ENCODE measurements at regions not wholly inside any gene's neighbourhood (a gene's known extent, or its start where the extent isn't known, plus 50 kb on each side); places are given as distances from the start of the nearest gene placed in this dataset.

DNA sequence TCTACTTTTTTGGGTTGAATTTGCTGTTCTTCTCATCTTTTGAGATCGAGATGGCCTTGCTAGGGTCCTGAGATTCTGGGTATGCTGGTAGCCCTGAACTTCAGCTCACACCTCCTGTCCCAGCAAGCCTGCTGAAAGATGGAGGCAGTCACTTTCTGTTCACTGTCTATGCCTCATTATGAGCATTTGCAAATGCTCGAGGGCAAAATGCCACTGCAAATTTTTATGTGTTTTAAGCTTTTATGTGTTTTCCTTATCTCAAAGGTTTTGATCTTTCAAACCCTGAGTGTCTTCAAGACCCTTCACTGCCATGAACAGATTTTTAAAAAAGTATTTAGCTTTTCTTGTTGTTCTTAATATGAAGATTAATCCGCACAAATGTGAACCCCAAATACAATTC is 766.7 kb upstream of the HS6ST1 start:
- TF ChIP-seq, protein P1, sequence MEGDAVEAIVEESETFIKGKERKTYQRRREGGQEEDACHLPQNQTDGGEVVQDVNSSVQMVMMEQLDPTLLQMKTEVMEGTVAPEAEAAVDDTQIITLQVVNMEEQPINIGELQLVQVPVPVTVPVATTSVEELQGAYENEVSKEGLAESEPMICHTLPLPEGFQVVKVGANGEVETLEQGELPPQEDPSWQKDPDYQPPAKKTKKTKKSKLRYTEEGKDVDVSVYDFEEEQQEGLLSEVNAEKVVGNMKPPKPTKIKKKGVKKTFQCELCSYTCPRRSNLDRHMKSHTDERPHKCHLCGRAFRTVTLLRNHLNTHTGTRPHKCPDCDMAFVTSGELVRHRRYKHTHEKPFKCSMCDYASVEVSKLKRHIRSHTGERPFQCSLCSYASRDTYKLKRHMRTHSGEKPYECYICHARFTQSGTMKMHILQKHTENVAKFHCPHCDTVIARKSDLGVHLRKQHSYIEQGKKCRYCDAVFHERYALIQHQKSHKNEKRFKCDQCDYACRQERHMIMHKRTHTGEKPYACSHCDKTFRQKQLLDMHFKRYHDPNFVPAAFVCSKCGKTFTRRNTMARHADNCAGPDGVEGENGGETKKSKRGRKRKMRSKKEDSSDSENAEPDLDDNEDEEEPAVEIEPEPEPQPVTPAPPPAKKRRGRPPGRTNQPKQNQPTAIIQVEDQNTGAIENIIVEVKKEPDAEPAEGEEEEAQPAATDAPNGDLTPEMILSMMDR (IDR thresholded peaks at IDR 0.05 in 4 of 5, conservative IDR thresholded peaks at IDR 0.05 in 1 of 5) = no peak
- no peak for TF ChIP-seq POLR2A (IDR thresholded peaks at IDR 0.05)
